Panc1 (cell line): ENCODE measurements at regions not wholly inside any gene's neighbourhood (a gene's known extent, or its start where the extent isn't known, plus 50 kb on each side); places are given as distances from the start of the nearest gene placed in this dataset.

Experiments
- POLR2AphosphoS5 ChIP-seq: IDR thresholded peaks from 2 replicates; pipeline ENCODE4 v1.6.1; 2012; ENCODE audit warnings: mild to moderate bottlenecking, low read depth, low read length, moderate library complexity
- SIN3A ChIP-seq: IDR thresholded peaks from 2 replicates; pipeline ENCODE4 v1.6.1; 2012; ENCODE audit warnings: low read depth, mild to moderate bottlenecking, low read length, moderate library complexity, borderline replicate concordance; ENCODE audit not compliant: insufficient read depth
- TCF7L2 ChIP-seq: IDR thresholded peaks from 2 replicates; pipeline ENCODE4 v1.6.1; 2011; ENCODE audit warnings: mild to moderate bottlenecking, low read depth, low read length, inconsistent platforms
- TF ChIP-seq, protein P1 (sequence below), 2 experiments: IDR thresholded peaks; 2 replicates each; pipeline ENCODE4 v1.6.1; 2011 to 2012; ENCODE audit warnings: low read depth in 2 of 2, control low read depth in 1 of 2, low read length in 1 of 2, mild to moderate bottlenecking in 1 of 2, moderate library complexity in 1 of 2; ENCODE audit not compliant: insufficient read depth in 1 of 2
- TF ChIP-seq, protein P2 (sequence below): fragments of 450-650 bp; IDR thresholded peaks from 2 replicates; pipeline ENCODE4 v1.5.1; 2017; ENCODE audit warnings: mild to moderate bottlenecking

DNA sequence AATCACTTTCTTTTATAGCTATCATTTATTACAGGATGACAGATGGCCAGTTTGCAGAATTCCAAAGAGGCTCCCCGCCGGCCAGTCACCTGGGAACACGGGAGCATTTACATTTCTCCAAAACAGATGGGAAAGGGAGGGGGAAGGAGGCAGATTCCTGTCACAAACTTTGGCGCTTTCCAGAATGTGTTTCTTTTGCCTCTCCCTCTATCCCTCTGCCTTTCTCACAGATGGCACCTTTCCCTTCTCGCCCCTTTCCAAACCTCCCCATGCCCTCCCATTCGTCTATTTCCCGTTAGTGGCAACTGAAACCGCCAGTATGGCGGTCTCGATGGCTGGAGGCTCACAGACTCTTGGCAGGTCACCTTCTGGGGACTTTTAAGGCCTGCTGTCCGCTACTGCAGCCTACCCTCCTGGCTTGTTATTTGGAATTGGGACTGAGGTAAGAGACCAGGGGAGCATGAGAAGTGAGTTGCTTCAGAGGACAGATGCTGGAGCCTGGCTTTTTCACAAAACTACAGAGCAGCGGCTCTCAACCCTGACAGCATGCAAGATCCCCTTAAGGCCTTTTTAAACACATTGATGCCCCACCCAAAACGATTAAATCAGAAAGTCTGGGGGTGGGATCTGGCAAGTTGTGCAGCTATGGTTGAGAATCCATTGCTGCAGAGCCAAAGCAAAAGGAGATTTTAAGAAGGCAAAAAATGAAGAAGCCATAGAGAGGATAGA, 161.5 kb upstream of the VASH1 start:
- TF ChIP-seq, protein P1, sequence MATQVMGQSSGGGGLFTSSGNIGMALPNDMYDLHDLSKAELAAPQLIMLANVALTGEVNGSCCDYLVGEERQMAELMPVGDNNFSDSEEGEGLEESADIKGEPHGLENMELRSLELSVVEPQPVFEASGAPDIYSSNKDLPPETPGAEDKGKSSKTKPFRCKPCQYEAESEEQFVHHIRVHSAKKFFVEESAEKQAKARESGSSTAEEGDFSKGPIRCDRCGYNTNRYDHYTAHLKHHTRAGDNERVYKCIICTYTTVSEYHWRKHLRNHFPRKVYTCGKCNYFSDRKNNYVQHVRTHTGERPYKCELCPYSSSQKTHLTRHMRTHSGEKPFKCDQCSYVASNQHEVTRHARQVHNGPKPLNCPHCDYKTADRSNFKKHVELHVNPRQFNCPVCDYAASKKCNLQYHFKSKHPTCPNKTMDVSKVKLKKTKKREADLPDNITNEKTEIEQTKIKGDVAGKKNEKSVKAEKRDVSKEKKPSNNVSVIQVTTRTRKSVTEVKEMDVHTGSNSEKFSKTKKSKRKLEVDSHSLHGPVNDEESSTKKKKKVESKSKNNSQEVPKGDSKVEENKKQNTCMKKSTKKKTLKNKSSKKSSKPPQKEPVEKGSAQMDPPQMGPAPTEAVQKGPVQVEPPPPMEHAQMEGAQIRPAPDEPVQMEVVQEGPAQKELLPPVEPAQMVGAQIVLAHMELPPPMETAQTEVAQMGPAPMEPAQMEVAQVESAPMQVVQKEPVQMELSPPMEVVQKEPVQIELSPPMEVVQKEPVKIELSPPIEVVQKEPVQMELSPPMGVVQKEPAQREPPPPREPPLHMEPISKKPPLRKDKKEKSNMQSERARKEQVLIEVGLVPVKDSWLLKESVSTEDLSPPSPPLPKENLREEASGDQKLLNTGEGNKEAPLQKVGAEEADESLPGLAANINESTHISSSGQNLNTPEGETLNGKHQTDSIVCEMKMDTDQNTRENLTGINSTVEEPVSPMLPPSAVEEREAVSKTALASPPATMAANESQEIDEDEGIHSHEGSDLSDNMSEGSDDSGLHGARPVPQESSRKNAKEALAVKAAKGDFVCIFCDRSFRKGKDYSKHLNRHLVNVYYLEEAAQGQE (IDR thresholded peaks at IDR 0.05; ENCODE audit: insufficient read depth in 1 of 2, low read depth in 2 of 2, low read length in 1 of 2), result no peak
- TF ChIP-seq, protein P2, sequence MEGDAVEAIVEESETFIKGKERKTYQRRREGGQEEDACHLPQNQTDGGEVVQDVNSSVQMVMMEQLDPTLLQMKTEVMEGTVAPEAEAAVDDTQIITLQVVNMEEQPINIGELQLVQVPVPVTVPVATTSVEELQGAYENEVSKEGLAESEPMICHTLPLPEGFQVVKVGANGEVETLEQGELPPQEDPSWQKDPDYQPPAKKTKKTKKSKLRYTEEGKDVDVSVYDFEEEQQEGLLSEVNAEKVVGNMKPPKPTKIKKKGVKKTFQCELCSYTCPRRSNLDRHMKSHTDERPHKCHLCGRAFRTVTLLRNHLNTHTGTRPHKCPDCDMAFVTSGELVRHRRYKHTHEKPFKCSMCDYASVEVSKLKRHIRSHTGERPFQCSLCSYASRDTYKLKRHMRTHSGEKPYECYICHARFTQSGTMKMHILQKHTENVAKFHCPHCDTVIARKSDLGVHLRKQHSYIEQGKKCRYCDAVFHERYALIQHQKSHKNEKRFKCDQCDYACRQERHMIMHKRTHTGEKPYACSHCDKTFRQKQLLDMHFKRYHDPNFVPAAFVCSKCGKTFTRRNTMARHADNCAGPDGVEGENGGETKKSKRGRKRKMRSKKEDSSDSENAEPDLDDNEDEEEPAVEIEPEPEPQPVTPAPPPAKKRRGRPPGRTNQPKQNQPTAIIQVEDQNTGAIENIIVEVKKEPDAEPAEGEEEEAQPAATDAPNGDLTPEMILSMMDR, result no peak
- no peak for TF ChIP-seq POLR2AphosphoS5
- TF ChIP-seq SIN3A, result no peak
- no peak for TF ChIP-seq TCF7L2
